ENCODE measurements at regions not wholly inside any gene's neighbourhood (a gene's known extent, or its start where the extent isn't known, plus 50 kb on each side); places are given as distances from the start of the nearest gene placed in this dataset.

GRCh38 chr3:28672406-28672805, 323.8 kb upstream of the AZI2 start:
- H3K4me3 Mint-ChIP-seq: no peak overlapping the region
- no peaks in the 10 kb centered on the region for H3K36me3 Mint-ChIP-seq
- H3K27me3 Mint-ChIP-seq: no peaks in the 10 kb centered on the region
- no peak overlapping the region for H3K27ac Mint-ChIP-seq
- ATAC-seq (replicated peaks) (no peak), DNase-seq (no peak)
- H3K9me3 Mint-ChIP-seq: peaks cover 0 to 1% of the 10 kb centered on the region in 2 donors
- peaks cover 0 to 3% of the 10 kb centered on the region in 2 donors for H3K4me1 Mint-ChIP-seq

GRCh38 chr3:28673446-28673845, 324.8 kb upstream of the AZI2 start:
- Mint-ChIP-seq H3K4me3 (no peak overlapping the region), H3K27me3 (no peaks in the 10 kb centered on the region), H3K27ac (no peak overlapping the region), H3K36me3 (no peaks in the 10 kb centered on the region), H3K9me3 (peaks cover 0 to 1% of the 10 kb centered on the region in 2 donors), H3K4me1 (no peaks in the 10 kb centered on the region)
- DNase-seq (no peak), ATAC-seq (replicated peaks) (no peak)

- Mint-ChIP-seq H3K27ac (no peak overlapping the region), H3K4me1 (no peaks in the 10 kb centered on the region), H3K9me3 (peaks cover 0 to 1% of the 10 kb centered on the region in 2 donors), H3K27me3 (no peaks in the 10 kb centered on the region), H3K36me3 (no peaks in the 10 kb centered on the region), H3K4me3 (no peak overlapping the region)
- no peak for ATAC-seq (replicated peaks)
- DNase-seq: no peak
Observed at GRCh38 chr3:28674212-28674611, 325.6 kb upstream of the AZI2 start.

GRCh38 chr3:28677581-28677980, 329.0 kb upstream of the AZI2 start:
- Mint-ChIP-seq H3K4me3 (no peak overlapping the region), H3K4me1 (no peaks in the 10 kb centered on the region), H3K27ac (no peak overlapping the region), H3K36me3 (no peaks in the 10 kb centered on the region), H3K27me3 (no peaks in the 10 kb centered on the region), H3K9me3 (peaks cover 0 to 1% of the 10 kb centered on the region in 2 donors)
- ATAC-seq (replicated peaks) (no peak), DNase-seq (no peak)

GRCh38 chr3:28678086-28678485, 329.5 kb upstream of the AZI2 start:
- Mint-ChIP-seq H3K27me3 (no peaks in the 10 kb centered on the region), H3K4me3 (no peak overlapping the region), H3K4me1 (no peaks in the 10 kb centered on the region), H3K27ac (no peak overlapping the region), H3K36me3 (no peaks in the 10 kb centered on the region), H3K9me3 (peaks cover 0 to 1% of the 10 kb centered on the region in 2 donors)
- ATAC-seq (replicated peaks) (no peak), DNase-seq (no peak)

- peaks cover 0 to 1% of the 10 kb centered on the region in 2 donors for H3K9me3 Mint-ChIP-seq
- no peak overlapping the region for H3K4me3 Mint-ChIP-seq
- H3K27ac Mint-ChIP-seq: no peak overlapping the region
Observed at GRCh38 chr3:28680050-28680449, 331.4 kb upstream of the AZI2 start.

GRCh38 chr3:28682121-28682520, 333.5 kb upstream of the AZI2 start:
- ATAC-seq (replicated peaks) (no peak), DNase-seq (no peak)
- H3K36me3 Mint-ChIP-seq: no peaks in the 10 kb centered on the region
- H3K27me3 Mint-ChIP-seq: no peaks in the 10 kb centered on the region
- H3K4me3 Mint-ChIP-seq: no peak overlapping the region
- no peaks in the 10 kb centered on the region for H3K4me1 Mint-ChIP-seq
- no peaks in the 10 kb centered on the region for H3K9me3 Mint-ChIP-seq
- no peak overlapping the region for H3K27ac Mint-ChIP-seq

More at GRCh38 chr3:28680050-28680449, 331.4 kb upstream of the AZI2 start:
- ATAC-seq (replicated peaks) (no peak), DNase-seq (no peak)
- Mint-ChIP-seq H3K4me1 (no peaks in the 10 kb centered on the region), H3K27me3 (no peaks in the 10 kb centered on the region), H3K36me3 (no peaks in the 10 kb centered on the region)

GRCh38 chr3:28690176-28690575, 341.6 kb upstream of the AZI2 start:
- peaks cover 0 to 3% of the 10 kb centered on the region in 2 donors for H3K9me3 Mint-ChIP-seq
- no peaks in the 10 kb centered on the region for H3K36me3 Mint-ChIP-seq
- no peak overlapping the region for H3K4me3 Mint-ChIP-seq
- ATAC-seq (replicated peaks) (no peak), DNase-seq (no peak)
- H3K4me1 Mint-ChIP-seq: no peaks in the 10 kb centered on the region
- H3K27ac Mint-ChIP-seq: no peak overlapping the region
- no peaks in the 10 kb centered on the region for H3K27me3 Mint-ChIP-seq

- Mint-ChIP-seq H3K4me1 (no peaks in the 10 kb centered on the region), H3K27ac (no peak overlapping the region), H3K9me3 (peaks cover 0 to 2% of the 10 kb centered on the region in 2 donors), H3K27me3 (no peaks in the 10 kb centered on the region), H3K36me3 (no peaks in the 10 kb centered on the region), H3K4me3 (no peak overlapping the region)
- no peak for ATAC-seq (replicated peaks)
- no peak for DNase-seq
Observed at GRCh38 chr3:28698706-28699105, 350.1 kb upstream of the AZI2 start.

GRCh38 chr3:28699283-28699682, 350.7 kb upstream of the AZI2 start:
- no peak overlapping the region for H3K27ac Mint-ChIP-seq

GRCh38 chr3:28700728-28701127, 352.1 kb upstream of the AZI2 start:
- Mint-ChIP-seq H3K27ac (no peak overlapping the region), H3K27me3 (no peaks in the 10 kb centered on the region), H3K9me3 (peaks cover 0 to 2% of the 10 kb centered on the region in 2 donors), H3K36me3 (no peaks in the 10 kb centered on the region), H3K4me3 (no peak overlapping the region), H3K4me1 (no peaks in the 10 kb centered on the region)
- ATAC-seq (replicated peaks) (no peak), DNase-seq (no peak)

More at GRCh38 chr3:28699283-28699682, 350.7 kb upstream of the AZI2 start:
- H3K4me1 Mint-ChIP-seq: no peaks in the 10 kb centered on the region
- ATAC-seq (replicated peaks): no peak
- no peaks in the 10 kb centered on the region for H3K27me3 Mint-ChIP-seq
- peaks cover 0 to 2% of the 10 kb centered on the region in 2 donors for H3K9me3 Mint-ChIP-seq
- H3K36me3 Mint-ChIP-seq: no peaks in the 10 kb centered on the region
- no peak for DNase-seq
- H3K4me3 Mint-ChIP-seq: no peak overlapping the region

GRCh38 chr3:28703843-28704242, 355.2 kb upstream of the AZI2 start:
- Mint-ChIP-seq H3K4me1 (no peaks in the 10 kb centered on the region), H3K4me3 (no peak overlapping the region), H3K27ac (no peak overlapping the region), H3K36me3 (no peaks in the 10 kb centered on the region), H3K9me3 (no peaks in the 10 kb centered on the region), H3K27me3 (no peaks in the 10 kb centered on the region)
- ATAC-seq (replicated peaks) (no peak), DNase-seq (no peak)

- Mint-ChIP-seq H3K4me1 (no peaks in the 10 kb centered on the region), H3K9me3 (peaks cover 0 to 2% of the 10 kb centered on the region in 2 donors), H3K4me3 (no peak overlapping the region), H3K27me3 (no peaks in the 10 kb centered on the region), H3K27ac (no peak overlapping the region), H3K36me3 (no peaks in the 10 kb centered on the region)
- ATAC-seq (replicated peaks): no peak
- DNase-seq: no peak
Observed at GRCh38 chr3:28711293-28711692, 362.7 kb upstream of the AZI2 start.

GRCh38 chr3:28716939-28717338, 368.3 kb upstream of the AZI2 start:
- H3K27ac Mint-ChIP-seq: no peak overlapping the region
- no peak for DNase-seq
- H3K4me3 Mint-ChIP-seq: no peak overlapping the region
- H3K9me3 Mint-ChIP-seq: peaks cover 0 to 2% of the 10 kb centered on the region in 2 donors
- no peak for ATAC-seq (replicated peaks)
- H3K4me1 Mint-ChIP-seq: no peaks in the 10 kb centered on the region
- no peaks in the 10 kb centered on the region for H3K27me3 Mint-ChIP-seq
- H3K36me3 Mint-ChIP-seq: no peaks in the 10 kb centered on the region

- Mint-ChIP-seq H3K9me3 (peaks cover 0 to 2% of the 10 kb centered on the region in 2 donors), H3K36me3 (no peaks in the 10 kb centered on the region), H3K4me1 (no peaks in the 10 kb centered on the region), H3K27ac (no peak overlapping the region), H3K4me3 (no peak overlapping the region), H3K27me3 (no peaks in the 10 kb centered on the region)
- DNase-seq (no peak), ATAC-seq (replicated peaks) (no peak)
Observed at GRCh38 chr3:28718074-28718849, 369.6 kb upstream of the AZI2 start.
